ENCODE measurements at regions not wholly inside any gene's neighbourhood (a gene's known extent, or its start where the extent isn't known, plus 50 kb on each side); places are given as distances from the start of the nearest gene placed in this dataset.
"Not testable (repeated sequence)": the region's sequence is repeated elsewhere in the genome, so short reads cannot be mapped to it uniquely, and the experiment has no call there.

GRCh38 chr17:20633268-20634059 is 53.9 kb downstream of the CDRT15L2 start:
- H3K4me3 ChIP-seq (ENCODE audit: low read depth, low read length) = not testable (repeated sequence)

- H3K4me3 ChIP-seq (ENCODE audit: low read depth, low read length) = not testable (repeated sequence)
Measured at GRCh38 chr17:20640147-20640546, 60.6 kb downstream of the CDRT15L2 start.

- not testable (repeated sequence) for H3K4me3 ChIP-seq (ENCODE audit: low read depth, low read length)
- TF ChIP-seq CTCF (IDR thresholded peaks at IDR 0.05; ENCODE audit: borderline replicate concordance, insufficient read depth, low read depth, low read length) = peak; percentile 63; the same call in 1 of the 2 replicates
Measured at GRCh38 chr17:20646661-20647272, 67.2 kb downstream of the CDRT15L2 start.

- H3K4me3 ChIP-seq (ENCODE audit: low read depth, low read length) = not testable (repeated sequence)
Measured at GRCh38 chr17:20649097-20649767, 69.7 kb downstream of the CDRT15L2 start.

- not testable (repeated sequence) for H3K4me3 ChIP-seq (ENCODE audit: low read depth, low read length)
Measured at GRCh38 chr17:20651022-20651421, 71.5 kb downstream of the CDRT15L2 start.

- H3K4me3 ChIP-seq (ENCODE audit: low read depth, low read length) = not testable (repeated sequence)
Measured at GRCh38 chr17:20651736-20652135, 72.2 kb downstream of the CDRT15L2 start.

- H3K4me3 ChIP-seq (ENCODE audit: low read depth, low read length) = not testable (repeated sequence)
Measured at GRCh38 chr17:20653391-20653790, 73.9 kb downstream of the CDRT15L2 start.

- not testable (repeated sequence) for H3K4me3 ChIP-seq (ENCODE audit: low read depth, low read length)
Measured at GRCh38 chr17:20654114-20654513, 74.6 kb downstream of the CDRT15L2 start.

- not testable (repeated sequence) for H3K4me3 ChIP-seq (ENCODE audit: low read depth, low read length)
Measured at GRCh38 chr17:20654575-20654974, 75.1 kb downstream of the CDRT15L2 start.

- H3K4me3 ChIP-seq (ENCODE audit: low read depth, low read length) = not testable (repeated sequence)
Measured at GRCh38 chr17:20665103-20665955, 85.8 kb downstream of the CDRT15L2 start.

- H3K4me3 ChIP-seq (ENCODE audit: low read depth, low read length) = not testable (repeated sequence)
- TF ChIP-seq CTCF (IDR thresholded peaks at IDR 0.05; ENCODE audit: borderline replicate concordance, insufficient read depth, low read depth, low read length) = 0 out of 2 replicates have a peak, but pooled peaks have one; percentile 2
Measured at GRCh38 chr17:20666689-20667088, 87.2 kb downstream of the CDRT15L2 start.

GRCh38 chr17:20667712-20668111 is 88.2 kb downstream of the CDRT15L2 start:
- not testable (repeated sequence) for H3K4me3 ChIP-seq (ENCODE audit: low read depth, low read length)

GRCh38 chr17:20668316-20668715 is 88.8 kb downstream of the CDRT15L2 start:
- H3K4me3 ChIP-seq (ENCODE audit: low read depth, low read length) = not testable (repeated sequence)

- not testable (repeated sequence) for H3K4me3 ChIP-seq (ENCODE audit: low read depth, low read length)
Measured at GRCh38 chr17:20668868-20669267, 89.3 kb downstream of the CDRT15L2 start.

GRCh38 chr17:20670506-20670905 is 91.0 kb downstream of the CDRT15L2 start:
- H3K4me3 ChIP-seq (ENCODE audit: low read depth, low read length) = not testable (repeated sequence)

GRCh38 chr17:20674374-20674773 is 94.8 kb downstream of the CDRT15L2 start:
- H3K4me3 ChIP-seq (ENCODE audit: low read depth, low read length) = not testable (repeated sequence)

GRCh38 chr17:20675707-20676106 is 96.2 kb downstream of the CDRT15L2 start:
- H3K4me3 ChIP-seq (ENCODE audit: low read depth, low read length) = not testable (repeated sequence)

Measured in GM12875 (cell line).